ENCODE measurements at regions not wholly inside any gene's neighbourhood (a gene's known extent, or its start where the extent isn't known, plus 50 kb on each side); places are given as distances from the start of the nearest gene placed in this dataset.
A peak's percentile ranks its signal among the peaks of the same experiment; 100 is the strongest.

DNA sequence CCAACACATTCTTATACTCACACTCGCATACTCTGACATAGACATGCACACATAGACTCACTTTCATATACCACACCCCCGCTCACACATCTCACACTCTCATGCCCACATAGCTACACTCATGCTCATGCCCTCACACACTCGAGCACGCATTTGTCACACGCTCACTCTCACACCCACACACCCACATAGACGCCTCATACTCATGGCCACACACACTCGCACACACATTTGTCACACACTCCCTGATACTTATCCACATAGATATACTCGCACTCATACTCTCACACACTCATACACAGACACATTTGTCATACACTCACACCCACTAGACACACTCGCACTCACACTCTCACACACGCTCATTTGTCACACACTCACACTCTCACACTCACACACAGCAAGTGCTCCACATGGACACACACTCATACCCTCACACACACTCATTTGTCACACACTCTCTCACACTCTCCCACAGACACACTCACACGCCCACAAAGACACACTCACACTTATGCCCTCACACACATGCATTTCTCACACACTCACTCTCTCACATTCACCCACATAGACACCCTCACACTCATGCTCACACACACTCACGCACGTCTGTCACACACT, 50.9 kb downstream of the TNP1 start:
- DNase-seq = no peak

DNA sequence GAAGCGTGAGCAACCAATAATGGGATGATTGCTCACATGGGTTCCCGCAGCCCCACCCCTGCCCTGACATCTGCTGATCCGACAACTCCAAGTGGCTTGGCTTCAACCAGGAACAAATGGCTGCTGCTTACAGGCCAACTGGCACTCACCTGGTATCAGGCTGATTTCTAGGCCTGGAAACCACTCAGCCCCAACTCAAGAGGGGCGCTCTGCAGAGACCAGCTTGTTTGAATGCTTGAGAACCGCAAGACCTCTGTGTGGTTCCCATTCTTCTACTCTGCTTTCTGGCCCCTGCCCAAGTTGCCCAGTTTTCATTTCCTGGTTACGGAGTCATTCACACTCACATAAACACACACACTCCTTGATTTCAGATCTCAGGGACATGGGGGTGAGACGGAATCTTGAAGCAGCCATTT, 52.0 kb downstream of the TNP1 start:
- peak; percentile 82 for DNase-seq

DNA sequence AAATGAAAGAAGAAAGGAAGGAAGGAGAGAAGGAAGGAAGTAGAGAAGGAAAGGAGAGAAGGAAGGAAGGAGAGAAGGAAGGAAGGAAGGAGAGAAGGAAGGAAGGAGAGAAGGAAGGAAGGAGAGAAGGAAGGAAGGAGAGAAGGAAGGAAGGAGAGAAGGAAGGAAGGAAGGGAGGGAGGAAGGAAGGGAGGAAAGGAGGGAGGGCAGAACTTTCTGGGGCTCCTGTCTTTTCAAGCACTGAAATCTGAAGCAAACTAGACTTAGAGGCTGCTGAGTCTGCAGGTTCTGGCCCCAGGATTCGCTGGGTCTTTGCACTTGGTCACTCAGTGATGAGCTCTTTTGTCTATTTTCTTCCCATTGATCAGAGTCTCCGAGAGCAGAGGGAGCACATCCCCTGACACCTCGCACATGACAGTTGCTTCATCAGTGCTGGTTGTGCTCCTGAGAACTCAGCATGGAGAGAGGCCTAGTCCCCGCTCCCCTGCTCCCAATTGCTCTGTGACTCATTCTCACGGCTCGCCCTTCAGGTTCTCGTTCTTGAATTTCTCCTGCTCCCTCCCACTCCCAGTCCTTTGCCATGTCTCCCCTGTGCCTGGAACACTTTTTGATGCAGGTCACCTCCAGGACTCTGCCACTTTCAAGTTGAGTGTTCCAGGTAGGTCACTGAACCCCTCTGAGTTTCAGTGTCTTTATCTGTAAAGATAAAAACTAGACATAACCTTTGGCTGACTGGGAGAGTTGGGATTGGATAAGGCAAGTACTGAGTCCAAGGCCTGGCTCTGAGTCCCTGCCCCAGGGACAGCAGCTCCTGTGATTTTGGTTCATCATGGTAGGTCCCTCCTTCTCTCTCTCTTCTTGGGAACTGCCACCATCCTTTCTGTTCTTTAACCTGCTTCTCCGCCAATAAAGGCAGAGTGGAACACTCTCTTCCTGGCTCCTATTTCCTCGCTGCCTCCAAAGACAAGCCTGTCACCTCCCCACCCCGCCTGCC, 55.2 kb downstream of the TNP1 start:
- no peak for DNase-seq

DNA sequence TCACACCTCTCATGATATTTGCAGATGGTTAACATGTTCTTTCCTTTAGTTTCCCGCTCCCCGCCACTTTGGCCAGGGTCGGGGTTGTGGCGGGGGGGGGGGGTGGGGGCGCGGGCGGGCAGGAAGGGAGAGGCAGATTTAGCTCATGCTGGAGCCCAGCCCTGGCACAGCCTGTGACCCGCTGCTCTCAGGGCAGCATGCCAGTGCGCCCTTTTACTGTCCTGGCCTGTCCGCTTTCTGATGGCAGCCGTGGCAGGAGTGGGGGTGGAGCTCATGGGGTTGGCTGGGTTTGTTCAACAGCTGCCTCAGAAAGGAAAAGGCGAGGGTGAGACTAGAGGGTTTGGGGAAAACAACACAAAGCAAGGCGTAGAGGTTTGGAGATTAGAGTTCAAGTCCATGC, 56.1 kb downstream of the TNP1 start:
- peak; percentile 92 for DNase-seq

DNA sequence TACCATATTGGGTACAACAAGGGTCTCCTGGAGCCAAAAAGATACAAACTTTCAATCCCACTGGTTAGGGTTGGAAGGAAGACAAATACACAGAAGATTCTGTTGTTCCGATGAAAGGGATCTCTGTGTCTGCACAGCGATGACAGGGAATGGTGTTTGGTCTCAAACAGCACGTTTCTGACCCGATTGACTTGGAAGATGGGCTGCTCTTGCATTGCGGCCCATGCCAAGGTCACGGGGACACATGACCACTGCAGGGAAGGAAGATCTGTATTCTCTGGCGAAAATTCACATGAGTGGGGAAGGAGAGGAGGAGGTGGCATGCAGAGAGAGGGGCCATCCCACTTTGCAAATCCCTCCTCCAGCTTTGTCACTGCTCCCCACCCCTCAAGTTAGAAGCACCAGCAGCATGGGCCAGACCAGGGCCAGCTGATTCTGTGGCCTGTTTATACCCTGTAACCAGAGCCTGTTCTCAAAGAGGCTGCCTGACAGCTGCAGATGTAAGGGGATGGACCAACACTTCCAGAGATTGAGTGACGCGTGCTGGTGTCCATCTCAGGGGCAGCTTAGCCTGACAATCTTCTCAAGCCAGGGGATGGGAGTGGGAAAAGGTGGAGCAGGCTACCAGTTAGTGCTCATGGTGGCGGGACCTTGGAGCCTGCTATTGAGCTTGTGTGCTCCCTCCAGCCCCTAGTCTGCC, 57.2 kb downstream of the TNP1 start:
- DNase-seq = peak; percentile 95

DNA sequence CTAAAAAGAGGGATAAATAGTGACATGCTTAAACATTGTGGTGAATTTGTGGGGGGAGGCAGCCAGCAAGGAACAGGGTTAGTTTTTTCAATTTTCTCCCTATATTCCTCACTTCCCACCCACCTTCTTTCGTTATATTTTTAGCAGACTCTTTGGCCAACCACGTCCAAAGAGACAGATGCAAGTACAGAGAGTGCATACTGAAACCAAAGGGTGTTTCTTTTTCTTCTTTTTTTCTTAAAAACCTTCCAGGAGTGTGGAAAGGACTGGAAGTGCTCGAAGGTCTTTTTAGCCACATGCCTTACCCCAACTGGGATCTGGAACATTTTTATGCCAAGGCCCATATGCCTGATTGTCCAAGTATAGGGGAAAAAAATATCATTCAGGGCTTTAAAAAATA, 59.0 kb downstream of the TNP1 start:
- no peak for DNase-seq

DNA sequence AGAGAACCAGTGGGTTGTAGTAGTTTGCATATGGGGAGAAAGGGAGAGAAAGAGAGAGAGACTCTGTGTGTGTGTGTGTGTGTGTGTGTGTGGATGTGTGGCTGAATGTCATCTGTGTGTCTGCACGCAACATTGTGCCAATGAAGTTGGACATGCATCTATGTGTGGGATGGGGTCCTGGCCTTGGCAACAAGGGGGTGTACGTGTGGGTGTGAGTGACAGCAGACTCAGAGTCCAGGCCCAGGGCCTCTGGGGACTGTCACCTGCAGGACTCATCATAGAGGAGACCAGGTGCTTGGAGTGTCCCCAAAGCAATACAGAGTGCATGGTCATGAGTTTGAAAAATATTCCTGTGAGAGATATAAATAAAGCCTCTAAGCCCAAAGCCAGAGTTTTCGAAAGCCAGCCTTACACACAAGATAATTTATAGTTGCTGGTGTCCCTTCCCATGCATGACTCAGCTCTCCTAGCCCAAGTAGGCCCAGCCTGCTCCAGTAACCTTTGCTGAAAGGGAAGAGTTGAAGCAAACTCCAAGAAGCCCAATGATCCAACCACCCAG, 59.9 kb downstream of the TNP1 start:
- peak; percentile 38 for DNase-seq

DNA sequence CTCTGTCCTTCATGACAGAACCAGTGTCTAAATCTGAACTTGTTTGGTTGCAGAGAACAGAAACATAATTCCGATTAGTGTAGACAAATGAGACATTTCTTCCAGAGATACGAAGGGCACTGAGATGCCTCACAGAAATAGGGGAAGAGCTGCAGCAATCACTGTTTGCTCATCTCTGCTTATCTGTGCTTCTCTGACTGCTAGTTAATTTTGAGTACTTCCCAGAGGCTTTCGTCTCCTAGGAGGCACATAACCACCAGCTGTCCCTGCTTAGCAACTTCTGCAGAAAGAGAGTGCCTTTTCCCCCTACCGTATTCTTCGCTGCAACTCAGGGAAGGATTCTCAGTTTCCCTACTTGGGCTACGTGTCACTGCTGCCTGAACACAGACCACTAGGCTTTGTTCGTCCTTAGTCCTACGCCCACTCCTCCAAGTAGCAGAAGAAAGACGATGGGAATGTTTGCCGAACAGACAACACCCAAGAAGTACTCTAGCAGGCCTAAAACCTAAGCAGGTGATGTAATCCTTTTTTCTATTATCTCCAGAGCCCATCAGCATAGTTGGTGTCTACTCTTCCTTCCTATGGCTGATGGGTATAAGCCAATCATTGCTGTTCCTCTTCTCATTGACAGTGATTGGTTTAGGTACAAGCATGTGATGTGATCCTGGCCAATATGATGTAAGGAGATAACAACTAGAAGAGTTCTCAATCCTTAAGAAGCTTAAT, 63.6 kb downstream of the TNP1 start:
- DNase-seq = no peak

DNA sequence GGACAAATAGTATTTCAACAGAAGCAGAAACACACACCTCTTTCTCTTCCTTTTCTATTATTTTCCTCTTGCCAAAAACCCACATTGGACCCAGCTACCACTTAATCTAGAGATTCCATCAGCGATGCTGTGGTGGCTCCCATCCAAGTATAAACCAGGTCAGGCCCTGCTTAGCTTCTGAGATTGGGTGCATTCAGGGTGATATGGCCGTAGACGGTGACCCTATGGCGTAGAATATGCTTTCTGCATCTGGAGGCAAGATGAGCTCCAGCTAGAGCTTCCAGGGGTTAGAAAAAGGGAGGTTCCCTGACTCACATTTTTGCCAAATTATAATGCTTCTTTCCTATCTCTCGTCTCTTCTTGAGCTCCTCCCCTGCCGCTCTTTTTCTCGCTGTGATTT, 66.5 kb downstream of the TNP1 start:
- DNase-seq = no peak

DNA sequence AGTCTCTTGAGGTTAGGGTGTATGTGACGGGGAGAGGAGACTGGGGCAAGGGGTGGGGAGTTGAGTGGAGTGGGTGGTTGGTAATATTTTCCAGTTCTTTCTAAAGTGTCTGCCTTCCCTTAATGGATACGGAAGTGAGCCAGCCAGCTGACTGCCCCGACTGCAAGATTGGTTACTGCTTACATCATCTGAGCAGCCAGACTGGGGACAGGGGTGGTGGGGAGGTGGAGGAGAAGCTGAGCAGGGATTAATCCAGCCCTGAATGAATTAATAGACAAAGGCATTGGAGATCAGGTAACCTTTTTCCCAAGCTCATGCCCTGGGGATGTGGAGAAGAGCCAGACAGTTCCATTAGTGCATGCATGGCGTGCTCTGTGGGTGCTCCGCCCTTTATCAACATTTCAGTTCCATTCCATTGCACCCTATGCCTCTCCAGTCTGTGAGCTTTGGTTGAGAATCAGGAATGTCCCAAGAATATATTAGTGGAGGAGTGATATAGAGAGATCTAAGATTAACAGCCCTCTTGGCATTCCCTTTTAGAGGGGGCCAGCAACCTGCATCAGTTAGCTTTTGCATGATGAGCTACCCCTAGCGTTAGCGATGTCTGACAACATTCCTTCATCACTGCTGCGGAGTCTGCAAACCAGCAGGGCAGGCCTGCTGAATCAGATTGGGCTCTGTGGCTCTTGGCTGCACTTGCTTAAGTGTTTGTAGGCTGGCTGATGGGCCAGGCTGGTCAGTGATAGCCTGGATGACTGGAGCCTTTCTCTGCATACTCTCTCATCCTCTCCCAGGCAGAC, 67.4 kb downstream of the TNP1 start:
- peak; percentile 75 for DNase-seq

DNA sequence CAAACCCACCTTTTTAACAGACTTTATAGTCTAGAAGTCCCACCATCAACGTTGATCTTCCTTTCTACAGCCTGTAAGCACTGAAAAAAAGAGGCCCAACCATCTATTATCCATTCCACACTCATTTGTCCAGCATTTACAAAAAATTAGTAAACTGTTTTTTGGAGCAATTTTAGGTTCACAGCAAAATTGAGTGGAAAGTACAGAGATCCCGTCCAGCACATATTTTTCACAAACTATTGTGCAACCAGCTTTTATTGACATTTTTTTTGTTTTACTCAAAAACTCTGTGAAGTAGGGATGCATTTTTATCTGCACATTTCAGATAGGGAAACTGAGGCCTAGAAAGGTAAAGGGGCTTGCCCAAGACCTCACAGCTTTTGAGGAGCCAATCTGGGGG, 68.6 kb downstream of the TNP1 start:
- no peak for DNase-seq

DNA sequence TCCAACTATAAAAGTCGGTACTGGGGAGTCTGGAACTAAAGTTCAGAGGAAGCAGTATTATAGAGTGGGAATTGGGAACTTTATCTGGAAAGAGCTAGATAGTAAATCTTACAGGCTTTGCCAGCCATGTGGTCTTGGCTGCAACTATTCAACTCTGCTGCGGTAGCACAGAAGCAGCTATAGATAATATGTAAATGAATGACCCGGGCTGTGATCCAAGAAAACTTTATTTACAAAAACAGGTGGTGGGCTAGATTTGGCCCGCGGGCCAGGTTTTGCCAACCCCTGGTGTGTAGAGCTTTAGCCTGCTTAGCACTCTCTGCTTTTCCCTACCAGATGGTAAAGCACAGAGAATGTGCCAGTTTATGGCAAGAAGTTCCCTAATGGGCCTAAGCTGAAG, 70.8 kb downstream of the TNP1 start:
- peak; percentile 67 for DNase-seq

DNA sequence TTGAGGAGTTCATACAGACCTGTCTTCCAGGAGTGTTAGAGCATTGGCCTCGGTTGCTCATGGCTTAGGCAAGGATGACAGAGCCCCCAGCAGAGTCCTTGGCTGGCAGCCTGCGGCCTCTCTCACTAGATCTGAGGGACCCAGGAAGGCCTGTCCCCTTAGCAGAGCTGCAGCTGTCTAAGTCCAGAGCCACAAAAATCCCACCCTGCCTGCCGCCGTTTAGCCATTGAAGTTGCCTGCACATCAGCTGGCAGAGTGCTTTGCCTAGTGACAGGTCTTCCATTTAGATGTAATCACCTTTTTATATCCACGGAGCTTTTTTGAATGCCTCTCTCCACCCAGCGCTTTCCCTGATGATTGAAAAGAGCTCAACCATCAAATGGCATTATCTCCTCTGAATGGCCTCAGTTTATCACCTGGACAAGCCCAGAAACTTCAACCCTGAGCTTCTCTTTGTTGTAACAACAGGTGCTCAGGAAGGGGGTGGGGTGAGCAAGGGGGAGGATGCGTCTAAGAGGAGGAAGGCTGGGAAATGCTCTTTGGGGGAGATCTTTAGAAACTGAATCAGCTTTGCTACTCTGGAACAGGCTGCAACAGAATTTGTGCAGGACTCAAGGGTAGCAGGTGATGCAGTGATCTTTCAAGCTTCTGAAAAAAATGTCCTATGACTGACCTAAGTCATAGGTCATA, 71.9 kb downstream of the TNP1 start:
- no peak for DNase-seq

DNA sequence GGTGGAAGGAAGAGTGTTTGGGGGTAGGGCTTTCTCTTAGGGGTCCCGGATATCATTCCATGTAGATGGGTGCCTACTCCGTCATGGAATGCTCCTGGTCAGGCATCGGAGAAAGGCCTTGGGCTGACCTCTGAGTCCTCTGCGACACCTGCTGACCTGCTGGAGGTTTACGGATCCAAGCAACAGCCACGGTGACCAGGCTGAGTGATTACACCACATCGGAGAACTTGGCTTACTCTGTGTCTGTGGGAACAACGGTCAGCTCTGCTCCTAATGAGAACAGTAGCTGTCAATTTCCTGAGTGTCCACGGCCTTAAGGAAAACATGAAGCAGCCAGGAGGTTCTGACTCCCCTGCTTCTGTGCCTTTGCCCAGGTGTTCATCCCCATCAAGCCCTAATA, 73.2 kb downstream of the TNP1 start:
- DNase-seq = no peak

DNA sequence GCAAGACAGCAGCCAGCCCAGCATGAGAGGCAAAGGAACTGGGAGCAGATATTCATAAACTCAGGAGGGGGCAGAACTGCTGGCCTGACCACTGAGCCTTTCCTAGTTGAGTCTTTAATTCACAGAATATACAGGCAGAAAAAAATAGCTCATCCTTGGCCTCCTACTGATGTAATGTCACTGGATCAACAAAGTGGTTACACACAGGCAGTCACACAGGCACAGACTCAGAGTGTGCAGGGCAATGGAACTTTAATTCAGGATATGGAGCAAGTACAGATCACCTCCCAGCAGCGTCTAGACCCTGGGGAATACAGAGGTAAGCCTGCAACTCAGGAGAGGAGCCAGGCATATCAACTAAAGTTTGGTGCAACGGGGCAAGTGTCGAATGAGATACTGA, 75.4 kb downstream of the TNP1 start:
- DNase-seq = no peak

DNA sequence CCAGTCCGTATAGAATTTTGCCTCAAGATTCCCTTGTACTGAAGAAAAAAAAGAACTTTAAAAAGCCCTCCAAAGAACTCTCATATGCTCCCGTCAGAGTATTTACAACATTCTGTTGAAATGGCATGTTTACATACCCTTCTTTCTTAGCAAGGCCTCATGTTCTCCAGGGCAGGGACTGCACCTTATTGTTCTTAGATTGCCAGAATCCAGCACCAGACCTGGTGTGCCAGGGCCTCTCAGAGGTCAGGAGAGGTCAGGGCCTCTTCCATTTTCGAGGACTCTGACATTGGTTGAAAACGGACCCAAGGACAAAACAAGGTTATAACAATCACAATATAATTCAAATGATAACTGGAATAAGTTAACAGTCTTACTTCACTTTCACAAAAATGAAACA, 78.2 kb downstream of the TNP1 start:
- no peak for DNase-seq

DNA sequence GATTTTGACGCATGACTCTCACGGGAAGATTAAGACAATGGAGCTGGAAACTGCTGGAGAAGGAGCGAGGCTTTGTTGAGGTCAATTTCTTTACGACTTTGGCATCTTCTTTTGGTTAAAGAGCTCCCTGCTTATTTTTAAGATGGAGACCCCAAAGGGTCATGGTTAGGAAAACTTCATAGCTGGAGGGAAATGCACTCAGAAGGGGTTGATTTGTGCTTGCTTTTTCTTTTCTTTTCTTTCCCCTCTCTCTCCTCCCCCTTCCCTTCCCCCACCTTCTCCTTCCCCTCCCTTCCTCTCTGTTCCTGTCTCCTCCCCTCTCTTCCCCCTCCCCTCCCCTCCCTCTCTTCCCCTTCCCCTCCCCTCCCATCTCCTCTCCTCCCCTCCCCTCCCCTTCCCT, 79.0 kb downstream of the TNP1 start:
- DNase-seq = no peak

DNA sequence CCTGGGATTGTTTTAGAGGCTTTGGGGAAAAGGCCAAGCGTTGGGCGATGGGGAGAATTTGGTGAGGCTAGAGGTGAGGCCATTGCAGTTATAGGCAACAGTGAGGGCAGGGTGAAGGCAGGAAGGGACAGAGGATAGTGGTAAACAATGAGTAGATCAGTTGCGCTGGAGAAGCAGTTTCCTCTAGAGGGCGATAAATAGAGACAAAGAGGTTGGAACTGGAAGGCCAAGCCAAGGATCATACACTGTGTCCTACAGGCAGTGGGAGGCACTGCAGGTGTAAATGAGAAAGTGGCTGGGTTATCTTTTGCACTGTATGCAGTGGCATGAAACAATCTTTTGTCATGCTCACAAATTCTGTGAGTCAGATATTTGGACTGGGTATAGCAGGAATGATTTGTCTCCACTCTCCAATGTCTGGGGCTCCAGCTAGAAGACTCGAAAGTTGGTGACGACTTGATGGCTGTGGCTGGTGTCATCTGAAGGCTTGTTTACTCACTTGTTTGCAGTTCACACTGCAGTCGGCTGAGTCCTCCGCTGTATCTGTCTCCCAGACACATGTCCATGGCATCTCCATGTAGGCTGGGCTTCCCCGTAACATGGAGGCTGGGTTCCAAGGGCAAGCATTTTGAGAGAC, 82.1 kb downstream of the TNP1 start:
- DNase-seq = no peak

DNA sequence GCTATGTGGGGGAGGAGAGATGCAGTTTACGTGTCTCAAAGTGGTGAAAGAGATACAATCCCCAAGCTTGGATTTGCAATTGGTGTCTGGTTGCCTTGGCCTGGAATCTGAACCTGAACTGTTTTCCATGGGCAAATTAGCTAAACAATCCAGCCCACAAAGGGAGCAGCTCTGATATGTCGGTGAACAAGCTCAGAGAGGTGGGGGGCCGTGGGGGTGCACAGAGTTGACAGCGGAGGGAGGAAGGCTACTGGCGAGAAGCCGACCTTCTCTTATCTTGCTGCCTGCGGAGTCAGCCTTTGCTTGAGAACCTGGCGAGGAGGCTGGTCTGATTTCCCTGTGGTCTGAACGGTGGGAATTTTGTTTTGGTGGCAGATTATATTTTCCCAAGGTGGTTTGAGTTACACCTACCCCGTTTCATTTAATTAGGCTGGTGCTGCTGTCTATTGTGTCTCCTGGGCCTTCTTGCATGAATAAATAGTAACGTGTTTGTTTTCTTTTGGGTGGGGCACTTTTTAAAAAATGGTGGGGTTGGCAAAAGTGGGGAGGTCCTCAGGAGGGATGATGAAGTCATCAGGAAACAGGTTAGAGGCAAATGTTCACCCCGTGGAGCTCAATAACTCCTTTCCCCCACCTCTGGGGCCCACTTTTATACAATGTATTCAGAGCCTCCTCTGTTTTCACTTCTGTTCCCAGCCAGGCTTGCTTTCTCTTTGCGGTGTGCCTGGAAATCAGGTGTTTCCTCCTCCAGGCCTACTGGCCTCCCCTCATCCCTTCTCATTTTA, 80.9 kb upstream of the IGFBP5 start:
- no peak for DNase-seq

All from tongue (tissue), 1 donor.